Stimulated activated CD4-positive, alpha-beta T cell treated with anti-CD3 and anti-CD28 coated beads, Interleukin-2, amount 100 ng/mL, for 24 hours (primary cell): ENCODE measurements at regions not wholly inside any gene's neighbourhood (a gene's known extent, or its start where the extent isn't known, plus 50 kb on each side); places are given as distances from the start of the nearest gene placed in this dataset.

Experiments used
- DNase-seq, 2 donors: peaks; one replicate each; pipeline ENCODE4 v3.0.0-alpha.2; 2020

GRCh38 chr6:169899481-169900145 is 148.2 kb downstream of the ERMARD start:
- DNase-seq = no peak

GRCh38 chr6:169898788-169899480 is 147.5 kb downstream of the ERMARD start:
- DNase-seq = no peak

- DNase-seq = no peak
Observed at GRCh38 chr6:169897601-169898358, 146.4 kb downstream of the ERMARD start.

- DNase-seq = no peak
Observed at GRCh38 chr6:169896826-169897456, 145.5 kb downstream of the ERMARD start.

- no peak for DNase-seq
Observed at GRCh38 chr6:169895926-169896761, 144.7 kb downstream of the ERMARD start.

- DNase-seq = no peak
Observed at GRCh38 chr6:169895000-169895759, 143.8 kb downstream of the ERMARD start.

GRCh38 chr6:169894377-169894960 is 143.0 kb downstream of the ERMARD start:
- DNase-seq = no peak

GRCh38 chr6:169893624-169894023 is 142.2 kb downstream of the ERMARD start:
- DNase-seq = no peak

- no peak for DNase-seq
Observed at GRCh38 chr6:169891846-169892245, 140.4 kb downstream of the ERMARD start.

- DNase-seq = no peak
Observed at GRCh38 chr6:169891421-169891820, 140.0 kb downstream of the ERMARD start.

- DNase-seq = no peak
Observed at GRCh38 chr6:169890901-169891300, 139.5 kb downstream of the ERMARD start.

- DNase-seq = no peak
Observed at GRCh38 chr6:169890049-169890448, 138.6 kb downstream of the ERMARD start.

- DNase-seq = no peak
Observed at GRCh38 chr6:169887529-169888140, 136.2 kb downstream of the ERMARD start.

GRCh38 chr6:169886631-169887227 is 135.3 kb downstream of the ERMARD start:
- DNase-seq = no peak

GRCh38 chr6:169885831-169886230 is 134.4 kb downstream of the ERMARD start:
- no peak for DNase-seq

- DNase-seq = no peak
Observed at GRCh38 chr6:169885131-169885530, 133.7 kb downstream of the ERMARD start.

GRCh38 chr6:169884158-169884557 is 132.7 kb downstream of the ERMARD start:
- no peak for DNase-seq

- DNase-seq = no peak
Observed at GRCh38 chr6:169883316-169883715, 131.9 kb downstream of the ERMARD start.

- no peak for DNase-seq
Observed at GRCh38 chr6:169881976-169882375, 130.6 kb downstream of the ERMARD start.

GRCh38 chr6:169881398-169881797 is 130.0 kb downstream of the ERMARD start:
- no peak for DNase-seq
